ENCODE measurements at regions not wholly inside any gene's neighbourhood (a gene's known extent, or its start where the extent isn't known, plus 50 kb on each side); places are given as distances from the start of the nearest gene placed in this dataset.
"Not testable (repeated sequence)": the region's sequence is repeated elsewhere in the genome, so short reads cannot be mapped to it uniquely, and the experiment has no call there.

GRCh38 chr3:16072420-16073110, 101.9 kb upstream of the GALNT15 start:
- no peak overlapping the region for H3K4me3 ChIP-seq (ENCODE audit: low read depth, low read length)
- H3K9me3 ChIP-seq (ENCODE audit: severe bottlenecking): no peaks in the 10 kb centered on the region
- H3K27me3 ChIP-seq (ENCODE audit: insufficient read depth, low read depth, severe bottlenecking): no peaks in the 10 kb centered on the region
- H3K36me3 ChIP-seq: no peaks in the 10 kb centered on the region
- no peak overlapping the region for H3K27ac ChIP-seq
- DNase-seq: no peak
- TF ChIP-seq CTCF (IDR thresholded peaks at IDR 0.05; ENCODE audit: low read depth, low read length): no peak

- DNase-seq: no peak
- H3K27me3 ChIP-seq (ENCODE audit: insufficient read depth, low read depth, severe bottlenecking): no peaks in the 10 kb centered on the region
- no peaks in the 10 kb centered on the region for H3K9me3 ChIP-seq (ENCODE audit: severe bottlenecking)
- no peak overlapping the region for H3K27ac ChIP-seq
- no peak overlapping the region for H3K4me3 ChIP-seq (ENCODE audit: low read depth, low read length)
- H3K36me3 ChIP-seq: no peaks in the 10 kb centered on the region
- no peak for TF ChIP-seq CTCF (IDR thresholded peaks at IDR 0.05; ENCODE audit: low read depth, low read length)
Measured at GRCh38 chr3:16073203-16073602, 101.3 kb upstream of the GALNT15 start.

GRCh38 chr3:16073990-16074671, 100.3 kb upstream of the GALNT15 start:
- not testable (repeated sequence) for H3K27me3 ChIP-seq (ENCODE audit: insufficient read depth, low read depth, severe bottlenecking); H3K9me3 ChIP-seq (ENCODE audit: severe bottlenecking); H3K4me3 ChIP-seq (ENCODE audit: low read depth, low read length); H3K36me3 ChIP-seq; DNase-seq; H3K27ac ChIP-seq

- DNase-seq: no peak
- Histone ChIP-seq H3K27me3 (ENCODE audit: insufficient read depth, low read depth, severe bottlenecking) (no peaks in the 10 kb centered on the region), H3K9me3 (ENCODE audit: severe bottlenecking) (peaks cover under 1% of the 10 kb centered on the region), H3K27ac (no peak overlapping the region), H3K36me3 (no peaks in the 10 kb centered on the region), H3K4me3 (ENCODE audit: low read depth, low read length) (no peak overlapping the region)
- no peak for TF ChIP-seq CTCF (IDR thresholded peaks at IDR 0.05; ENCODE audit: low read depth, low read length)
Measured at GRCh38 chr3:16075647-16076046, 98.8 kb upstream of the GALNT15 start.

- no peak overlapping the region for H3K27ac ChIP-seq
- no peaks in the 10 kb centered on the region for H3K27me3 ChIP-seq (ENCODE audit: insufficient read depth, low read depth, severe bottlenecking)
- no peak for DNase-seq
- no peak overlapping the region for H3K4me3 ChIP-seq (ENCODE audit: low read depth, low read length)
- H3K36me3 ChIP-seq: no peaks in the 10 kb centered on the region
- TF ChIP-seq CTCF (IDR thresholded peaks at IDR 0.05; ENCODE audit: low read depth, low read length): no peak
- peaks cover 8% of the 10 kb centered on the region for H3K9me3 ChIP-seq (ENCODE audit: severe bottlenecking)
Measured at GRCh38 chr3:16076564-16076963, 97.9 kb upstream of the GALNT15 start.

- H3K27me3 ChIP-seq (ENCODE audit: insufficient read depth, low read depth, severe bottlenecking); DNase-seq; H3K4me3 ChIP-seq (ENCODE audit: low read depth, low read length): not testable (repeated sequence)
Measured at GRCh38 chr3:16077146-16077545, 97.3 kb upstream of the GALNT15 start.

GRCh38 chr3:16077681-16078080, 96.8 kb upstream of the GALNT15 start:
- not testable (repeated sequence) for H3K36me3 ChIP-seq; H3K4me3 ChIP-seq (ENCODE audit: low read depth, low read length); H3K27me3 ChIP-seq (ENCODE audit: insufficient read depth, low read depth, severe bottlenecking); H3K27ac ChIP-seq; H3K9me3 ChIP-seq (ENCODE audit: severe bottlenecking); DNase-seq

More at GRCh38 chr3:16077146-16077545, 97.3 kb upstream of the GALNT15 start:
- not testable (repeated sequence) for H3K9me3 ChIP-seq (ENCODE audit: severe bottlenecking); H3K27ac ChIP-seq; H3K36me3 ChIP-seq
